SK-N-SH treated with all-trans-retinoic acid at 6 μM for 48 hours (cell line): ENCODE measurements at regions not wholly inside any gene's neighbourhood (a gene's known extent, or its start where the extent isn't known, plus 50 kb on each side); places are given as distances from the start of the nearest gene placed in this dataset.

Experiments used
- GLIS3 ChIP-seq: fragments of 250-450 bp; sonication (Bioruptor Pico); IDR thresholded peaks from 2 replicates; pipeline ENCODE4 v1.5.0; 2020; ENCODE audit warnings: mild to moderate bottlenecking, moderate library complexity
- OSR1 ChIP-seq: fragments of 250-450 bp; sonication (Bioruptor Pico); IDR thresholded peaks from 2 replicates; pipeline ENCODE4 v1.8.0; 2022; ENCODE audit warnings: moderate library complexity, mild to moderate bottlenecking, inconsistent platforms
- POU6F1 ChIP-seq: fragments of 250-450 bp; sonication (Bioruptor Pico); IDR thresholded peaks from 2 replicates; pipeline ENCODE4 v1.8.0; 2021; ENCODE audit warnings: low read depth, mild to moderate bottlenecking, moderate library complexity, borderline replicate concordance
- PPARA ChIP-seq: fragments of 250-450 bp; sonication (Bioruptor Pico); IDR thresholded peaks from 2 replicates; pipeline ENCODE4 v1.5.0; 2020; ENCODE audit warnings: mild to moderate bottlenecking, borderline replicate concordance
- RARB ChIP-seq: fragments of 250-450 bp; sonication (Bioruptor Pico); IDR thresholded peaks from 2 replicates; pipeline ENCODE4 v1.8.0; 2021; ENCODE audit warnings: mild to moderate bottlenecking, moderate library complexity
- TCF4 ChIP-seq: fragments of 250-450 bp; sonication (Bioruptor Pico); IDR thresholded peaks from 2 replicates; pipeline ENCODE4 v1.8.0; 2021; ENCODE audit warnings: mild to moderate bottlenecking, moderate library complexity, borderline replicate concordance
- TOX ChIP-seq: fragments of 250-450 bp; sonication (Bioruptor Pico); IDR thresholded peaks from 2 replicates; pipeline ENCODE4 v1.8.0; 2021; ENCODE audit warnings: mild to moderate bottlenecking, moderate library complexity, borderline replicate concordance
- TSHZ2 ChIP-seq: fragments of 250-450 bp; sonication (Bioruptor Pico); IDR thresholded peaks from 2 replicates; pipeline ENCODE4 v1.5.0; 2020; ENCODE audit warnings: mild to moderate bottlenecking, moderate library complexity
- ZFP30 ChIP-seq: fragments of 450-650 bp; formaldehyde crosslinking; IDR thresholded peaks from 2 replicates; pipeline ENCODE4 v1.5.0; 2022; ENCODE audit warnings: mild to moderate bottlenecking, moderate library complexity
- ZNF70 ChIP-seq: fragments of 450-650 bp; formaldehyde crosslinking; IDR thresholded peaks from 2 replicates; pipeline ENCODE4 v1.5.0; 2020; ENCODE audit warnings: mild to moderate bottlenecking, moderate library complexity
- ZNF8 ChIP-seq: fragments of 450-650 bp; formaldehyde crosslinking; IDR thresholded peaks from 2 replicates; pipeline ENCODE4 v1.5.0; 2020; ENCODE audit warnings: mild to moderate bottlenecking, moderate library complexity

GRCh38 chr2:223545830-223546229 is 56.3 kb downstream of the SCG2 start (continued):
- TF ChIP-seq TSHZ2 (CRISPR knock-in tag) (peak; percentile 83), RARB (CRISPR knock-in tag) (no peak), TOX (CRISPR knock-in tag) (no peak), GLIS3 (CRISPR knock-in tag) (0 out of 2 replicates have a peak, but pooled peaks have one; percentile 21), TCF4 (CRISPR knock-in tag) (peak; percentile 97), ZNF8 (CRISPR knock-in tag) (no peak), ZFP30 (CRISPR knock-in tag) (no peak), POU6F1 (CRISPR knock-in tag) (no peak), PPARA (CRISPR knock-in tag) (no peak), OSR1 (CRISPR knock-in tag) (no peak), ZNF70 (CRISPR knock-in tag) (no peak)
